CD4-positive, alpha-beta memory T cell (primary cell): ENCODE measurements at regions not wholly inside any gene's neighbourhood (a gene's known extent, or its start where the extent isn't known, plus 50 kb on each side); places are given as distances from the start of the nearest gene placed in this dataset.

Experiments used
- CTCF ChIA-PET: fragments of 350-600 bp; sonication (Branson Sonifier 250); formaldehyde crosslinking; loops from one replicate; lab custom pipeline; 2021; ENCODE audit warnings: inconsistent platforms; ENCODE audit not compliant: partially characterized antibody; lab: Charles Lee
- POLR2A ChIA-PET: fragments of 350-600 bp; sonication (Branson Sonifier 250); formaldehyde crosslinking; loops from one replicate; lab custom pipeline; 2021; ENCODE audit not compliant: partially characterized antibody; lab: Charles Lee
- DNase-seq, 5 donors: peaks; one replicate each; pipeline versions ENCODE4 v3.0.0 to v3.0.0-alpha.2; 2020 to 2022; ENCODE audit warnings: mixed read lengths in 1 of 5
- H3K27ac ChIP-seq: one replicate; pipeline ENCODE4 v1.7.0; 2013; ENCODE audit warnings: low read depth, low read length
- H3K27me3 ChIP-seq: 2 replicates; pipeline ENCODE4 v1.7.0; 2013; ENCODE audit warnings: mild to moderate bottlenecking, low read length, moderate library complexity; ENCODE audit not compliant: insufficient read depth
- H3K36me3 ChIP-seq: 2 replicates; pipeline ENCODE4 v1.7.0; 2013; ENCODE audit warnings: mild to moderate bottlenecking, low read length, moderate library complexity; ENCODE audit not compliant: insufficient read depth
- H3K4me1 ChIP-seq: 2 replicates; pipeline ENCODE4 v1.7.0; 2013; ENCODE audit warnings: mild to moderate bottlenecking, low read length, moderate library complexity; ENCODE audit not compliant: insufficient read depth
- H3K4me3 ChIP-seq, 2 donors: one replicate each; pipeline ENCODE4 v1.7.0; 2013; ENCODE audit warnings: low read length in 2 of 2, mild to moderate bottlenecking in 1 of 2
- H3K9me3 ChIP-seq, 2 donors: one replicate each; pipeline ENCODE4 v1.7.0; 2013; ENCODE audit warnings: low read length in 2 of 2, control low read depth in 1 of 2; ENCODE audit not compliant: control insufficient read depth in 1 of 2
- H3K27ac Mint-ChIP-seq, 7 donors: one replicate each; pipeline ENCODE4 v1.8.0; 2020 to 2021; ENCODE audit warnings: mixed read lengths in 7 of 7, mild to moderate bottlenecking in 6 of 7, inconsistent platforms in 3 of 7, moderate library complexity in 3 of 7
- H3K27me3 Mint-ChIP-seq, 2 donors: one replicate each; pipeline ENCODE4 v1.8.0; 2020 to 2021; ENCODE audit warnings: mixed read lengths in 2 of 2
- H3K36me3 Mint-ChIP-seq, 2 donors: one replicate each; pipeline ENCODE4 v1.8.0; 2020 to 2021; ENCODE audit warnings: mixed read lengths in 2 of 2, inconsistent platforms in 1 of 2, mild to moderate bottlenecking in 1 of 2
- H3K4me1 Mint-ChIP-seq, 4 donors: one replicate each; pipeline ENCODE4 v1.8.0; 2020 to 2021; ENCODE audit warnings: mixed read lengths in 4 of 4, mild to moderate bottlenecking in 1 of 4
- H3K4me3 Mint-ChIP-seq, 8 donors: one replicate each; pipeline ENCODE4 v1.8.0; 2020 to 2021; ENCODE audit warnings: mixed read lengths in 8 of 8, mild to moderate bottlenecking in 7 of 8, moderate library complexity in 6 of 8, inconsistent platforms in 3 of 8
- H3K9me3 Mint-ChIP-seq, 8 donors: one replicate each; pipeline ENCODE4 v1.8.0; 2020 to 2021; ENCODE audit warnings: mixed read lengths in 8 of 8, mild to moderate bottlenecking in 5 of 8, inconsistent platforms in 3 of 8, moderate library complexity in 1 of 8
- intact Hi-C: fragments of 100-400 bp; cut with micrococcal nuclease; formaldehyde crosslinking; loops from one replicate; pipeline ENCODE4 v1.15.1; 2023

DNA sequence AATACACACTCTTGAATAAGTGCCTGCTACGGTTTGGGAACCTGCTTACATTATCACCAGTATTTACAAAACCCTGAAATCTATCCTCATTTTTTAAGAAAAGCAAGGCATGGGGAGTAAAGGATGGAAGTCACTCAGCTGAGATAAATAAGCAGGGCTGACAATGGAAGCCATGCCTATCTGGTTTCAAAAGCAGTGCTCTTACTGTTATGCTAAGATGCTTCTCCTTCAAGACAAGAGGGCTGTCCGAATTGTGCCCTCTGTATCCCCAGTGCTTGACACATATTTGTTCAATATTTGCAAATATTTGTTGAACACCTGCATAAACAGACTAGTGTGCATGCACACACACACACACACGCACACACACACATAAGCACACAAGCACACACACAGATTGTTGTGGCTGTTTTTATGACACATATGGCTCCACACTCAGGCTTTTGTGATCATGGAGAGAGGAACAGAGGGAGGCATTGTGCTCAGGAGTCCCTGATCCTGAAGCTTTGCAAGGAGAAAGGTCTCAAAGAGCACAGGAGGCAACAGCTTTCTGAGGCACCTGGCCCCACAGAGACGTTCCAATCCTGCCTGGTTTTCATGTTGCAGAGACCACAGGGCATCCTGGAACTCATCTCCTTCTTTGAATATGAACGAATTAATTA lies 401.6 kb upstream of the CDH11 start:
- Mint-ChIP-seq H3K4me3 (no peak overlapping the region), H3K36me3 (no peaks in the 10 kb centered on the region), H3K9me3 (peaks cover 0 to 11% (median 3%) of the 10 kb centered on the region in 8 donors), H3K4me1 (no peaks in the 10 kb centered on the region), H3K27ac (no peak overlapping the region), H3K27me3 (no peaks in the 10 kb centered on the region)
- no peak overlapping the region for H3K4me3 ChIP-seq
- no peaks in the 10 kb centered on the region for H3K4me1 ChIP-seq
- no peaks in the 10 kb centered on the region for H3K36me3 ChIP-seq
- no peak overlapping the region for H3K27ac ChIP-seq
- no peaks in the 10 kb centered on the region for H3K27me3 ChIP-seq
- DNase-seq, result no peak
- intact Hi-C loops, result no loop called here
- no peaks in the 10 kb centered on the region for H3K9me3 ChIP-seq
- POLR2A ChIA-PET, result no interaction called here
- CTCF ChIA-PET, result no interaction called here

DNA sequence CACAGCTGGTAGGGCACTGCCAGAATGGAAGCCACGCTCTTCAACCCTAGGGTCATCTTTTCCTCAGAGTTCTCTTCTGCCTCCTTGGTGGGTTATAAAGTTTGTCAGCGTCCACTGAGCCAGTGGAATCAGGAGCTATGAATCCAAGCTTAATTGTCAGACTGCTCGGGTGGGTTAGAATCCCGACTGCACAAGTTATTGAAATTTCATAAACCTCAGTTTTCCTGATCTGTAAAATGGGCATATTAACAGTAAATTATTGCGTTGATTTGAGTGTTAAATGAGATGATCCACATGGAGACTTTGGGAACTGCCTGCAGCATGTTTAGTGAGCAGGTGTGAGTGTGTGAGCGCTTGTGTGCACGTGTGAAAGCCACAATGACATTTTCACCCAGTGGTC lies 400.5 kb upstream of the CDH11 start:
- Histone ChIP-seq H3K36me3 (no peaks in the 10 kb centered on the region), H3K4me3 (no peak overlapping the region), H3K4me1 (no peaks in the 10 kb centered on the region), H3K9me3 (no peaks in the 10 kb centered on the region), H3K27me3 (no peaks in the 10 kb centered on the region), H3K27ac (no peak overlapping the region)
- intact Hi-C loops, result no loop called here
- H3K27me3 Mint-ChIP-seq, result no peaks in the 10 kb centered on the region
- no peak for DNase-seq
- ChIA-PET CTCF (no interaction called here), POLR2A (no interaction called here)
- no peaks in the 10 kb centered on the region for H3K4me1 Mint-ChIP-seq
- H3K4me3 Mint-ChIP-seq, result no peak overlapping the region
- H3K9me3 Mint-ChIP-seq, result peaks cover 0 to 11% (median 2%) of the 10 kb centered on the region in 8 donors
- H3K36me3 Mint-ChIP-seq, result no peaks in the 10 kb centered on the region
- H3K27ac Mint-ChIP-seq, result no peak overlapping the region

DNA sequence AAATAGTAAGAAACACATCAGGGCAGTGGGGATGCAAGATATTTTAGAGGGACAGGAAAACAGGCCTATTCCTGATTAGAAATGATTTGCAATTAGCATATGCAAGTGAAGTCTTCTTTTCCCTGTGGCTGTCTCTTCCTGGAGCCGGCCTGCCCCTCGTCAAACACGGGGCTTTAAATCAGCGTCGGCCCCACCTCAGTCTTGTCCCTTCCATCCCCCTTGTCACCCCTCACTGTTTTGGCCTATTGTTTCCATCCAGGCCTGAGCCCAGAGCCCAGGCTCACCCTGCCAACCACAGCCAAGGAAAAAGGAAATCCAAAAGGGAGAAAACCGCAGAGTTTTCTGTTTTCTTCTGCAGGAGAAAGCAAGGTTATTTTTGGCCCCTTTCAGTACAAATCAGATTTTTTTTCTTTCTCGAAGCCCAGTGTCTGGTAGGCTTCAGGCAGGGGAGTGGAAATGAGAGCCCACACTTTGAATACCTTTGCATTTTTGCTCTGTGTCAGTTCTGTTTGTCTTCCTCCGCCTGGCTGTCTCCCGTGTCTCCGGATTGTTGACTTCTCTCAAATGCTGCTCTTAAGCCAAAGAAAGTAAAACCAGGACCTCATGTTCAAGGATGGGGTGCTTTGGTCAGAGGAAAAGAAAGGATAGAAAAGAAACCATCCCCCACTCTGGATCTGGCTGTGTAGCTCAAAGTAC lies 399.9 kb upstream of the CDH11 start:
- no peaks in the 10 kb centered on the region for H3K4me1 ChIP-seq
- no peaks in the 10 kb centered on the region for H3K27me3 Mint-ChIP-seq
- H3K27ac Mint-ChIP-seq, result no peak overlapping the region
- peaks cover 0 to 9% (median 2%) of the 10 kb centered on the region in 8 donors for H3K9me3 Mint-ChIP-seq
- POLR2A ChIA-PET, result no interaction called here
- H3K4me3 Mint-ChIP-seq, result no peak overlapping the region
- DNase-seq, result no peak
- H3K36me3 ChIP-seq, result no peaks in the 10 kb centered on the region
- no peaks in the 10 kb centered on the region for H3K27me3 ChIP-seq
- no peak overlapping the region for H3K27ac ChIP-seq
- H3K9me3 ChIP-seq, result no peaks in the 10 kb centered on the region
- no peak overlapping the region for H3K4me3 ChIP-seq
- H3K4me1 Mint-ChIP-seq, result no peaks in the 10 kb centered on the region
- CTCF ChIA-PET, result no interaction called here
- intact Hi-C loops, result no loop called here
- no peaks in the 10 kb centered on the region for H3K36me3 Mint-ChIP-seq

DNA sequence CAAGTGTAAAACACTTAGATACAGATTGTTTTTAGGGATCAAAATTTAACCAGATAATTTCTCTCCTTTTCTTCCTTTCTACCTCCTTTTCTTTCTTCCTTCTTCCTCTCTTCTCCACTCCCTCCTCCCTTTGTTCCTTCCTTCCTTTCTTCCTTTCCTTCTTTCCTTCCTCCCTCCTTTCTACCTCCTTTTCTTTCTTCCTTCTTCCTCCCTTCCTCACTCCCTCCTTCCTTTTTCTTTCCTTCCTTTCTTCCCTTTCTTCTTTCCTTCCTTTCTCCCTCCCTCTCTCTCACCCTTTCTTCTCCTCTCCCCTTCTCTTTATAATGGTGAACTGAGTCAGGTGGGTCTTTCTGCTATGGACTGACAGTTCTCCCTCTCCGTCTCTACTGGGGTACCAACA lies 397.5 kb upstream of the CDH11 start:
- Mint-ChIP-seq H3K27ac (no peak overlapping the region), H3K36me3 (no peaks in the 10 kb centered on the region), H3K4me1 (no peaks in the 10 kb centered on the region), H3K9me3 (peaks cover 2 to 9% (median 6%) of the 10 kb centered on the region in 8 donors), H3K27me3 (no peaks in the 10 kb centered on the region), H3K4me3 (no peak overlapping the region)
- H3K27ac ChIP-seq, result no peak overlapping the region
- H3K27me3 ChIP-seq, result no peaks in the 10 kb centered on the region
- POLR2A ChIA-PET, result no interaction called here
- no peaks in the 10 kb centered on the region for H3K4me1 ChIP-seq
- CTCF ChIA-PET, result no interaction called here
- DNase-seq, result no peak
- intact Hi-C loops, result no loop called here
- no peak overlapping the region for H3K4me3 ChIP-seq
- no peaks in the 10 kb centered on the region for H3K9me3 ChIP-seq
- no peaks in the 10 kb centered on the region for H3K36me3 ChIP-seq

DNA sequence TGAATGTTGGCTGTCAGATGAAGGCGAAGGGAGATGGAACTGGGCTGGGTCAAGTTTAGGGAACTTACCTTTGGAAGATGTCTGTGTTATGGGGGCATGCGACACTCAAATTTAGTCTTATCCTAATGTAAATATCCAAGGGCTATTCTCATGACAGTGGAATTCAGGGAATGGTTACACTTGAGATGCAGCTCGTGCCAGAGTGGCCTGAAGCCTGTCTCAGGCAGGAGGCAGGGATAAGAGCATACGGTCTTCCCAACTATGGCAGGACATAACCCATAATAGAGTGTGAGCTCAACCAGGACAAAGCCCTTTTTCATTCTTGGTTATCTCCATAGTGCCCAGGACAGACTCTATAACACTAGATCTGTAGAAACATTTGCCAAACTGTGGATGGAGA lies 393.3 kb upstream of the CDH11 start:
- H3K9me3 ChIP-seq, result no peaks in the 10 kb centered on the region
- H3K27me3 ChIP-seq, result no peaks in the 10 kb centered on the region
- no peaks in the 10 kb centered on the region for H3K27me3 Mint-ChIP-seq
- peaks cover 2 to 11% (median 3%) of the 10 kb centered on the region in 8 donors for H3K9me3 Mint-ChIP-seq
- H3K4me3 ChIP-seq, result no peak overlapping the region
- no peak overlapping the region for H3K27ac ChIP-seq
- no peak for DNase-seq
- H3K4me1 Mint-ChIP-seq, result no peaks in the 10 kb centered on the region
- intact Hi-C loops, result no loop called here
- CTCF ChIA-PET, result no interaction called here
- POLR2A ChIA-PET, result no interaction called here
- no peak overlapping the region for H3K27ac Mint-ChIP-seq
- no peaks in the 10 kb centered on the region for H3K36me3 Mint-ChIP-seq
- H3K36me3 ChIP-seq, result no peaks in the 10 kb centered on the region
- H3K4me3 Mint-ChIP-seq, result no peak overlapping the region
- H3K4me1 ChIP-seq, result no peaks in the 10 kb centered on the region

DNA sequence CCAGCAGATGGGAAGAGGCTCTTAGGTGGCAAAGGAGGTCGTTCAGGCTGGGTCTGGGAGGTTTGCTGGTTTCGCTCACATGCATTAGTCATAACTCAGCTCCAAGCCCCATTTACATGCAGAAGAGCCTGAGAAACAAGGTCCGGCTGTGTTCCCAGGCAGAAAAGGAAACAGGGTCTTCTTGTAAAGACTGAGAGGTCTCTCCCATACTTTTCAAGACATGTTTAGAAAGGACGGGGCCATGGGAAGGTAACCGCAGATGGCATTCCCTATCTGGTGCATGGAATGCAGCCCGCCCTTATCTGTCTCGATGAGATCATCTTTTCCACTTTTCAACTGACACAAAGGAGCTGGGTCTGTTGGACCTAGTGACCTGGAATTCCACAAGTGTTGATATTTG lies 389.0 kb upstream of the CDH11 start:
- no peaks in the 10 kb centered on the region for H3K4me1 Mint-ChIP-seq
- CTCF ChIA-PET, result no interaction called here

DNA sequence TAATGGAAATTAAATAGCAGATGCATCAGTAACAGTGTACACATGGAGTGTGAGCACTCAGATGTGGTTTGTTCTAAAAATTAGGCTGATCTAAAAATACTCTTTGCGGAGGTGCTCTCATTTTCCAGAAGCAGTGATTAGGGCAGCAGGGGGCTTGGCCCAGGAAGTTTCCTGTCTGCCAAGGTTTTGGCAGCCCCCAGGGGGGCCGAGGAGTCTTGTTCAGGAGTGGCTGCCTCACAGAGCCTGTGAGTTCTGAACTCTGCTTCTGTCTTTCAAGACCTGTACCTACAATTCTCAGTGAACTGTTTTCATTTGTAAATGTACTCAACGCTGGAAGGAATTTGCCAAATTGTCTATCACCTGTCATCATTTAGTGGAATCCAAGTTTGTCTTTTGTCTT lies 388.4 kb upstream of the CDH11 start:
- no peaks in the 10 kb centered on the region for H3K4me1 Mint-ChIP-seq
- H3K4me1 ChIP-seq, result no peaks in the 10 kb centered on the region

More for the DNA sequence above, 389.0 kb upstream of the CDH11 start:
- Histone ChIP-seq H3K4me1 (no peaks in the 10 kb centered on the region), H3K4me3 (no peak overlapping the region), H3K36me3 (no peaks in the 10 kb centered on the region), H3K27me3 (no peaks in the 10 kb centered on the region), H3K27ac (no peak overlapping the region), H3K9me3 (no peaks in the 10 kb centered on the region)
- Mint-ChIP-seq H3K36me3 (no peaks in the 10 kb centered on the region), H3K9me3 (peaks cover 0 to 18% (median 10%) of the 10 kb centered on the region in 8 donors), H3K27me3 (no peaks in the 10 kb centered on the region), H3K27ac (no peak overlapping the region), H3K4me3 (no peak overlapping the region)
- POLR2A ChIA-PET, result no interaction called here
- DNase-seq, result no peak
- intact Hi-C loops, result no loop called here

More for the DNA sequence above, 388.4 kb upstream of the CDH11 start:
- no peak overlapping the region for H3K27ac Mint-ChIP-seq
- DNase-seq, result no peak
- H3K36me3 Mint-ChIP-seq, result no peaks in the 10 kb centered on the region
- POLR2A ChIA-PET, result no interaction called here
- H3K27me3 Mint-ChIP-seq, result no peaks in the 10 kb centered on the region
- Histone ChIP-seq H3K4me3 (no peak overlapping the region), H3K9me3 (no peaks in the 10 kb centered on the region), H3K27ac (no peak overlapping the region), H3K27me3 (no peaks in the 10 kb centered on the region), H3K36me3 (no peaks in the 10 kb centered on the region)
- peaks cover 0 to 18% (median 9%) of the 10 kb centered on the region in 8 donors for H3K9me3 Mint-ChIP-seq
- CTCF ChIA-PET, result no interaction called here
- intact Hi-C loops, result no loop called here
- H3K4me3 Mint-ChIP-seq, result no peak overlapping the region
